NOMO-1 (cell line): ENCODE measurements at regions not wholly inside any gene's neighbourhood (a gene's known extent, or its start where the extent isn't known, plus 50 kb on each side); places are given as distances from the start of the nearest gene placed in this dataset.

Source experiments
- DNase-seq, 2 experiments: peaks; one replicate each; lab custom pipeline; 2025; ENCODE audit not compliant: unreplicated experiment in 2 of 2; lab: John Stamatoyannopoulos, UW

DNA sequence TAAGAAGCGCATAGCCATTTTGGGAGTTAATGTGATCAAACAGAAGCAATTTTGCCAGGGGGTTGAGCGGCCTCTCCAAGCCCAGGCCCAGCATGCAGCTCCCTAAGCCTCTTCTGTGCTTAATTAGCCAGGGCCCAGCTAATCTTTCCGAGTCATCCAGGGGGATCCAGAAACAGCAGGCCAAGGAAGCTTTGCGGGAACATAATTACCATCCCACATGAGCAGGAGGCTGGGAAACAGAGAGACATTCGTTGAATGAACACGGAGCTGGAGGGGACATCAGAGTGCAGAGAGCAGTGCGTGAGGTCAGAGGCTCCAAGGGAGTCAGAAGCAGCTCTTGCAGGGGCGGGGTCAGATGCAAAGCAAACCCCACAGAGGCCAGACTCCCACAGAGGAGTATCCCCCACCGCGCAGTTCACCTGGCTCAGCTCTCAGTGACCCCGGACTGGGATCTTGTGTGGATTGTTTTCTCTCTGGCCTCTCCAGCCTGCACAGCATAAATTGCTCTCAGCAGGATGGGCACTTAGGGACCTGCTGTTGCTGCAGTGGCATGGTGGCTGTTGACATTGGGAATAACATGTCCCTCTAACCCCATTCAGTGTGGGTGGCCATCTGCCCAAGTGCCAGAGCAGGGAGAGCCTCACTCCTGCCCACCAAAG lies 657.4 kb downstream of the AJAP1 start:
- no peak for DNase-seq

DNA sequence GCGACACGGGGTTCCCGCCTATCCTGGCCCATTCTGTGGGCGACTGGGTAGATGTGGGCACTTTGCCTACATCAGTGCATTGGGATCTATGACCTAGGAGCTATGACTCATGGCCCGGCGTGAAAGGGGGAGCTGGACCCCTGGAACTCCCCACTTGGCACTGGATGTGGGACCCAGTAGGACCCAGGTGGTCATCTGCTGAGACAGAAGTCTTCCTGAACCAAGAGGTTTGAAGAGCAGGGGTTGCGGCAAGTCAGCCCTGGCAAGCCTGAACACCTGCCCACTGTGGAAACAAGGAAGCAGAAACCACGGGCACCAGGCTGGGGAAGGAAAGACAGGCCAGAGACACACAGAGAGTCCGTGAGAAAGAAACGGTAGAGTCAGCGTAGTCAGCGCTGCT lies 656.7 kb downstream of the AJAP1 start:
- DNase-seq = no peak

DNA sequence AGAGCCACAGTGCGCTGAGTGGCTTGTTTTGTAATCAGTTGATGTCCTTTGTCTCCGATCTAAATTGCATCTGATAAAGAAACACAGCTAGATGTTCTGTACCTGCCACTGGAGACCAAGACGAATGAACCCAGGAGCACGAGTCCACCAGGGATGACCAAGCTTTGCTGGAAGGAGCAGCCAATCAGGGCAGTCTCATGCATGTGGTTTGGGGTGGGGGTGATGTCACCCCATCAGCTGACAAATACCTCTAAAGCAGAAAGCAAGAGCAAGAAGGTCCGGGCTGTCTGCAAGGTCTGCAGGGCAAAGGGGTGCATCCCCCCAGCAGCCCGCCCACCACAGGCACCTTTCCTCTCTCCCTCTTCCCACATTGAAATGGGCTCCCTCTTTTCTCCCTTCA lies 653.8 kb downstream of the AJAP1 start:
- no peak for DNase-seq

DNA sequence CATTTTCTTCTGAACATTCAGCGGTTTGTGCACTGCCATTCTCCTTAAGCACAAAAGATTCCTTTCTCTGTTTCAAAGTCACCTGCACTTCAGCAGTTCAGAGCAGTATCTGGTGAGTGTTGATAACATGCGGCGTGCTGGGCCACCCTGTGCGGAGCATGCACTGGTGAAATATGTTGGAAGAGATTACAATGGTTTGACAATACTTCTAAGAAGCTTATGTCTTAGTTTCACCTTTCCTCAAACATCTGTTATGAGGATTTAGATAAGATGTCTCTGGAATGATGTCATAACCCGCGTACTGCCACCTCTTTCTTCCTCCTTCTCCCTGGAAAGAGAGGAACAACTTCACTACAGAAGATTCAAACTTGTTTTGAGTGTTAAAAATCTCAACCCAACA lies 650.3 kb downstream of the AJAP1 start:
- DNase-seq = no peak

DNA sequence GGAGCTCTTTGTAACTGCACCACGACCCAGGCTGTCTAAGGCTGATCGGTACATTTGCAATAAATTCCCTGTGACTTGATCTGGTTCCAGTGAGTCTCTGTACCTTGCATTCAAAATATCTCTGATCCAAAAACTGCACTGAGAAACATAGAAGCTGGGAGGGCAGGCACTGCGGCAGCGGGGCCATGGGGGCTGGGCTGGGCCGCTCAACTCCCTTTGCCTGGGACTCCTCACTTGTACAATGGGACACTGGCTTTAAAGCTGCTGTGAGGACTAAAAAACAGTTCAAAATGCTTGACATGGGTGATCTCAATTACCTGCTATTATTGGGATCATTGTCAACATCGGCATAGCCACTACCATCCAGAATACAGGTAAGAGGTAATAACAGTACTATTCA lies 644.0 kb downstream of the AJAP1 start:
- no peak for DNase-seq

DNA sequence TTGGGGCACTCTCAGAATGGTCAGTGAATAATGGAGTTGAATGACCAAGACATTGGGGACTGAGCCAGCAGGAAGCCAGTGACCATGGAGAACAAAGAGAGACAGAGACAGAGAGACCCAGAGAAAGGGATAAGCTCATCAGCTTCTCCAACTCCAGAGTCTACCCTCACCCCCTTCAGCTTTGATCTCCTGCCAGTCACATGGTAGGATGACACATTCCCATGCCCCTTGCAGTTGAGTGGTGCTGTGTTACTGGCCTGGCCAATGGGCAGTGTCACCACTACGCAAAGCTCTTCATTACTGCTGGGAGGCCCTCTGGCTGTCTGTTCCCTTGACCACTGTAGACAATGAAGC lies 643.5 kb downstream of the AJAP1 start:
- no peak for DNase-seq

DNA sequence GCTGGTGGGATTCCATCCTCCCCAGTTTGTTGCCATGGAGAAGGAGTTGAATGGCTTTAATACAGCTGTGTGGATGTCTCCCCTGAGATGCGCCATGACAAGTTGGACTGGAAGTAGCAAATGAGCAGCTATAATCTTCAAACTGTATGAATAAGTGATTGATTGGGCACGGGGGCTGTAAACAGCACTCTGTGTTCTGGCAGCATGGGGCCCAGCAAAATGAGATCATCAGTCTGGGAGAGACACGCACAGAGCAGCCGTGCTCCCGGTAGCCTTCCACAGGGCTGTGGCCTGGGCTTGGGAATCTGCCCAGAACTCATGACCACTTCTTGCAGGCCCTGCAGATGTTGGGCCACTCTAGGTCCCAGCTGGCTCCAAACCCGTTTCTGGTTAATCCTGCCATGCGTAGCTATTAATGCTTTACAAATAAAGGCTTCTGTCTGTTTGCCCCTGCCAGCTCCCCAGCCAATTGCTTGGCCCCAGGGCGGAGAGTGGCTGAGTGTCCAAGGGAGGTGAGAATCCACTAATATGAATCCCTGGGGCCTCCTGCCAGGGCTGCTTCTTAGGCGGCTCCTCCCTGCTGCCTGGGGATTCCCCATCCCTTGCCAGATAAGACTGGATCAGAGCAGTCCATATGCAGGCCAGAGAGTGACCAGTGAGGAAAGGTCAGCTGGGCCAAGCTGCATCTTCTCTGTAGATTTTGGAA lies 642.9 kb downstream of the AJAP1 start:
- no peak for DNase-seq

DNA sequence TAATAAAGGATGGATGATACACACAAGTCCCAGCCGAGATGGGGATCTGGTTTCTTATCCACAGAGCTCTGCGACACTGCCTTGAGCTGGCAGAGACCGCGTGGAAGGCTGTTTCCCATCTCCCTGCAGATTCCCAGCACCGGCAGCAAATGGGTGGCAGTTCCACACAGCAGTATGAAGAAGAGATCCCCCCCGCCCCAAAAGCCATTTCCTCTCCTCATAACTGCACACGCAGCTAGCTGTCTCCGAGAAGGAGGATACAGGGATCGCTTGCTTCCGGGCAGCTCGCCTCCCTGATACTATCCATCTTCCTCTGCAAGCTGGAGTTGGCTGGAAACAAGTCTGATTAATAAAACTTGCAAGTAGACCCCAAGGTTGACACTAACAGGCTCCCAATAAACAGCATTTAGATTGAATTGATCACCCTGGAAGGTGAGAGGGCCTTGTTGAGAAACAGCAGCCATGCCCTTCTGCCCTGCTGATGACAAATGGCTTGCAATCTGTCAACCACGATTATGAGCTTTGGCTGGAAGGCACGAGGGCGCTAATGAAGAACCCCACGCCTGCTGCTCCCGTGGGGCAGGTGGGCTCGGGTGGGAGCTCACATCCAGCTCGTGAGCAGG lies 642.3 kb downstream of the AJAP1 start:
- DNase-seq = no peak

DNA sequence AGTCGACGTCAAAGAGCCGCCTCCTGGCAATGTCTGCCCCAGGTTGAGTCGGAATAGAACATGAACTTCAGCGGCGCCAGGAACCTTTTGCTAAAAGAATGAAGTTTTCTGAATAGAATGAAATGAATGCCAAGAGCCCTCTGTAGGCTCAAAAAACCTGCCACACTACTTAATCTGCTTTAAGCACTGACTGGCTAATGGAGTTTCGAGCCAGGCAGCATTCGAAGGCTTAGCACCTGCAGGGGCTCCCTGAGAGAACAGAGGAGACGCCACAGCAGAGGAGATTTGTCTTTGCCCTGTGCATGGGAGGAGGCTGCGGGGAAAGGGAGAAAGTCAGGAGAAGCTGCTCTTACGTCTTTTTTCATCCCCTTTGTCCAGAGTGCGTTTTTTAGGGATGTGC lies 641.7 kb downstream of the AJAP1 start:
- no peak for DNase-seq

DNA sequence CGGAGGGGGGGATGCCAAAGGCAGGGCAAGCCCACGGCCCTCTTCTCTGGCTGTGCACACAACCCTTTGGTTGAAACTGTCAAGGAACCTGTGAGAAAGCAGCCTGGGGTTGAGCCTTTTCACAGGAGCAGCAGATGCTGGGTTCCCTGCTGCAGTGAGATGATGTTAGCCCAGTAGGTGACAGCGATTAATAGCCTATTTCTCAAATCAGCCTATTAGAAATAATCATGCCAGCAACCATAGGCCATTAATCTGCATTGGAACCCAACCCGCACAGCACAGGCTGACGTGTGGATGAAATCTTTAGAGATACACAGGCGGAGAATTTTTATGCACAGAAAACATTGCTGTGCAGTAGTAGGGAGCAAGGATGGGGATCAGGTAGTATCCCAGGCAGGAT lies 637.5 kb downstream of the AJAP1 start:
- DNase-seq = no peak

DNA sequence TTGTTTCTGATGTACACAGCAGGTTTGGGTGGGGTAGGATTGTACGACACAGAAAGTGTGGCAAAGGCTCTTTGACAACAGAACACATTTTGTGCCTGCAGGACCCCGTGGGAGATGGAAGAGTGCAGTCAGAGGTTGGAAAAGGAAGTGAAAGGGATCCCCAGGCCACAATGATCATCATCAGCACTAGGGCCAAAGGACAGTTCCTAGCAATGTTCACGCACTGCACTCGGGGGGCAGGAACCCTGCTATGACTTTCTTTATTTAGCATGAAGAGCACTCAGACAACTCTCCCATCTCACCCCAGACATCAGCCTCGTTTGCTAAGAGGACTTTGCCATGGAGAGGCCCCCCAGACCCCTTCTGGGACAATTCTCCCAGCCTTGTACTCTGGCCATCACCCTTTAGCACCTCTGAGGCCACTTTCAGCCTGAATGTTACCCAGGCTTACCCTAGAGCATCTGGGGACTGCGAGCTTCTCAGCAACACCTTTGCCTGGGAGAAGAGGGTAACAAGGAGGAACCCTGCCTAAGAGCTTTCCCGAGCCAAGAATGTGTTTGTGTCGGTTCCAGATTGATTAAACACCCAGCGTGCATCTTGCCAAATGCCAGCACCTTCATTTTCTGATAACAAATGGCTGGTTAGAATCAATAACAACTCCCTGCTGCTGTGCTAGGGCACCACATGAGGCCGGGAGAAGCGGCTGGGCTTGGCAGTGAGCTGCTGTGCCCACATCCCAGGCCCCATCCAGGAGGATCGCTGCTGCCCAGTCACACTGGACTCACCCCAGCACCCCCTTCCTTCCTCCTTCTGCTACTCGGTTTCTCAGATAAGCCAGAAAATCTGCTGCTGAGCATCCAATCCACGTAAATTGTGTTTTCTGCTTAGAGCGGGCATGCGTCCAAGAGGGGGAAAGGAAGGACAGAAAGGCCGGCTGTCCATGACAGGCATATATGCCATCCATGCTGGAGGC lies 633.1 kb downstream of the AJAP1 start:
- no peak for DNase-seq

DNA sequence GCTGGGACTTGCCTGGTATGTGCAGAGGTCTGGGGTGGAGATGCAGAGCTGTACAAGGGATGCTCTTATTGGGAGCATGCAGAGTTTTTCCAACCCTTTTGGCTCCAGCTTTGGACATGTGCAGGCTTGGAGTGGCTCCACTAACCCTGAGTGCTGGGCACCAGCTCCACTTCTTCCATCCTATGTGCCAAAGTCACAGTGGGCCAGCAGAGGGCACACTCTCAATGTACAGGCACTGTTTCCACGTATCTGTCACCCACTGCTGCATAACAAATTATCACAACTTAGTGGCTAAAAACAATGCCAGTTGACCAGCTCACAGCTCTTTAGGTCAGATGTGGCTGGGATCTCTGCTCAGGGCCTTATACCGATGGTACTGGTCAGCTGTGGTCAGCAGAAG lies 631.8 kb downstream of the AJAP1 start:
- no peak for DNase-seq

DNA sequence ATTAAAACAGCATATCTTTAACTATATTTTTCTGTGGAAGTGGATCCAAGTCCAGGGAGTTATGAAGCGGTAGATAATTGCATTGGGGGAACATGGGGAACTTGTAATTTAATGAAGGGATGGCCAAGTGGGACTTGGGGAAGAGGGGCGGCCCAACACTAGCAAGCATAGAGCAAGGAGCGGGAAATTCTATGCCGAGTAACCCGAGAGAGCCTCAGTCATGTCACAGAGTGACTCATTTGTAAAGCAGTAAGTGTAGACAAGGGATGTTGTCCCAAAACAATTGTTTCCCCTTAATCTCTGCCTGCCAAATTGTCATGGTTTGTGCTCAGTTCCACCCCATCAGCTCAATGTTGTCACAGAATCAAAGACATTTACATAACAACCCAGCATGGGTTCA lies 620.1 kb downstream of the AJAP1 start:
- DNase-seq = no peak

DNA sequence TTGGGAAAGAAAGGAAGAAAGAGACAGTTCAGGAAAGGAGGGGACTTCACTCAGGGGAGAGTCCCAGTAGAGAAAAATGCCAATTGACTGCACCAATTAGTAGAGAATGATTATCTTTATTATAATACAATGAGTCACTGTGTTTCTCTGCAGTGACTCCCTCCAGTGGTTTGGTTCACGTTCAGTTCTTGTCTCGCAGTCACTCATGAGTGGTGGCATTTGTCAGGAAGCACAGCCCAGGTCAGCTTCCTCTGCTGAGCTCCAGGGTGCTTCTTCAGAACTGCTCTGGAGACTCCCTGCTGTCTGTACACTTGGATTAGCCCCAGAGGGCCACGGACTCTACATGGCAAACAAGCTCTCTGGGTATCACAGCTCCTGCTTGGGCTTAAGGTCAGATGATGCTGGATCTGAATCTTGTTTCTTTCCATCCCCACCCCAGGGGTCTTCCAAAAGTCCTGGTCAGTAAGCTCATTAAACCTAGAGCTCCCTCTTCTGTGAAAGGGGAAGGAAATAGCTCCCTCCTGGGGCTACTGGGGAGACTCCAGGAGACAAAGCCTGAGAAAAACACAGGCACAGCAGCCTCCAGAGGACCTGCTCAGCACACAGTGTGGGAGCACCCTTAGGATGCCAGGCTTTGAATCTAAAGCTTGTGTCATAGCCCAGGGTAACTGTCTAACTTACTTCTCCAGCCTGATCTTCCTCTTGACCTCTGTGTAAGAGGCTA lies 619.0 kb downstream of the AJAP1 start:
- DNase-seq = no peak

DNA sequence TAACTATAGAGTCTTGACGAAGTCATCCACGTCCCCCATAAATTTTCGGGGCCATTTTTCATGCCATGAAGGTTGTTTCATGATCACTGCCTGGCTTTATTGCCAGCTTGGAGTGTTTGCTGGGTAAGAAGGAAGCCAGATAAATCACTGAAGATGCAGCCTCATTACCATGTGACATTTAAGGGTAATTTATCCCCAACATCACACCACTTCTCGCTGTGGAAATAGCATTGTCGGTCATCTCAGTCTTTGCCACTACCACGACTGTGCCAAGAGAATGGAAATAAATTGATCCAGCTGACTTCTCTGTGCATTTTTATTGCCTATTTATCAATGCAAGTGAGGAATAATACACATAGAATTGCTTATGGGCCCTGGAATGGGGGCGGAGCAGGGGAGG lies 617.9 kb downstream of the AJAP1 start:
- DNase-seq = no peak

DNA sequence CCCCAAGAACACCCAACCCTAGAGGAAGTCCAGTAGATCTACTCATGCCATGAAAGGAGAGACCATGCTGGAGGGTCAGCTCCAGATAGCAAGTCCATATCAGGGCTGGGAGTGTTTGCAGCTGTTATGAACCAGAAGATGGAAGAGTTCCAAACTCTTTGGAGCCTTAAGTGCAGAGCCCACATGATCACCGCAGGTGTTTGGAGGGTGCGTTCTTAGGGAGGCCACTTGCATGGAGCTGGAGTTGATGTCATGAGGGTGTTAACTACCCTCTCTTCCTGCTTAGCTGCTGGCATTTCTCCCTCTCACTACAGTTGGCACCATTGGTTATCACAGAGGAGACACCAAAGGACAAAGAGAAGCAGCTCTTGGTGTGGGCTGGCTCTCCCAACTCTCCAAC lies 616.9 kb downstream of the AJAP1 start:
- no peak for DNase-seq

DNA sequence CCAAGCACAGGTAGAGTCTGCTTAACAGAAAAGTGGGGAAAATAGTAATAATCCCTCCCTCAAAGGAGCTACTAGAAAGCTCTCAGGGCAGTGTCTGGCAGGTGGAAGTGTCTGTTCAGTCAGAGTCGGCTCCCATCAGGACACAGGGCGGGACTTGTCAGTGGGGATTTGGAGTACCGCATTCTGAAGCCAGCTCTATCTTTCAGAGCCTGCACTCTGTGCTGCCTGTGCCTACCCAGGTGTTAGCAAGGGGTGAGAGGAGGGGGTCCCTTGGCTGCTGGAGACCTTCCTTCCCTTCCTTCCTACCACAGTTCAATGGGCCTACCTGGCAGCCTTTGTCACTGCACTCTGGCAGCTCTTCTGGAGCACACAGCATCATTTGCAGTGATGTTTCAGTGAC lies 615.5 kb downstream of the AJAP1 start:
- DNase-seq = no peak

DNA sequence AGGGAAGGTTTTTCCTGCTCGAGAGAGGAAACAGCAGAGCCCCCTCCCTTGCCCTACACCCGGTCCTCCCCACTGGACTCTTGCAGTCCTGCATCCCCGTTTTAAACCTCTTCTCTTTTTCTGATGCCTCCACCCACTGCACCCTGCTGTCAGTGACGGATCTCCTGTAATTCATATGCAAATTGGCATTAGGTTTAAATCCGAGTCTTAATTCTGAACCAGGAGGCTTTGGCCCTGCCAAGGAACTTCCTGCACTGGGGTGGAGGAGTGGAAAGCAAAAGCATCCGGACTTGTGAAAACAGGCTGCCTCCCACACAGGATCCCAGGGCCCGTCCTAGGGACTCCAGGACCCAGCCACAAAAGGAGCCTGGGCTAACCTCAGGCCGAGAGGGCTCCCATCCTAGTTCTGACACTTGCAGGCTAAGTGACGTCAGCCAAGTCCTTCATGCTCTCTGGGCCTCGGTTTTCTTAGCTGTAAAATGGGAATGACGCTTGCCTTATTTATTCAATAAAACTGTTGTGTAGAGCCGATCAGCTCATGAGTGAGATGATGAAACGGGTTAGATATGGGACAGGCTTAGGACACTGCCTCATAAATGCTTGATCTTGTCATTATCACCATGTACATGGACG lies 613.3 kb downstream of the AJAP1 start:
- DNase-seq = no peak

DNA sequence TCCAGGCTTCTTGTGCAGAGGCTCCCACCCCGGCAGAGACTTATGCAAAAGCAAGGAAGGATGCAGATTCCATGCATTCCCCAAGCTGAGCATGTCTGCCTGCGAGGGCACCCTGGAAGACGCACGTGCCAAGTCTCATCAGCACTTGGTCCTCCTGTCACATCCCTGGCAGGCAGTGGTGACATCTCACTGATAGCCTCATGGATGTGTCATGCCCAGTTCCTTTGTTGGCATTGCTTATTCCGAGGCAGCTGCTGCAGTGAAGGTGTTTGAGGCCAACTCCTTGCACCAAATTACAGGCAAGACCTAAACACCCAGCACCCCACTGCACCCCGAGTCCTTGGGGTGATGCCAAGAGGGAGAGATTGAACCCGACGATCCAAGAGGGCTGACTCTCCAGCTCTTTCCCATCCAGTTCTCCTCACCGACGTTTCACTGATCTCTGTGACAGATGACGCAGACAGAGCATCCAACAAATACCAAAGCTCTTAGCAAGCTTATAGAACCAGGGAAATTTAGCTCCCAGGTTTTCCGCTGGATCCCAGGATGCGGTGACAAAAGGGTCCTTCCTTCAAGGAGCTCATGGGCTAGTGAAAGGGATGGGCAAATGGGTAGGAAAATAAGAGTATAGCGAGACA lies 611.1 kb downstream of the AJAP1 start:
- no peak for DNase-seq

DNA sequence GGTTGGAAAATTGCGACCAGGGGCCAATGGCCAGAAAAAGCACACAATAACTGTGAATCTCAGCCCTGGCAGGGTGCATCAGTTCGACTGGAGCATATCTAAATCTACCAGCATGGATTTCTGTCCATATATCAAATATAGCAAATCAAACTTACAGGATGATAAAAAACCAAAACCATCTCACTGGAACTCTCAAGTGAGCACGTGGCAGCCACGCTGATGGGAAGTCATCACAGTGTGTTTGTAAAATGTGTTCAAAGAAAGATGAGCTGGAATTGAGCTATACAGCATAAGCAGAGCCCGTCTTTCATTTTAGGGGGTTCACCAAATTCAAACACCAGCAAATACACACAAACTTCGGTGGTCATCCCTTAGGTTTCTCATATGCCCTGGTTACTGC lies 610.1 kb downstream of the AJAP1 start:
- DNase-seq = no peak
